SJCRH30 (cell line): ENCODE measurements at regions not wholly inside any gene's neighbourhood (a gene's known extent, or its start where the extent isn't known, plus 50 kb on each side); places are given as distances from the start of the nearest gene placed in this dataset.
A peak's percentile ranks its signal among the peaks of the same experiment; 100 is the strongest.

Source experiments
- DNase-seq, 2 experiments: peaks; one replicate each; pipeline ENCODE4 v3.0.0-alpha.2; 2015 to 2020
- H3K27ac ChIP-seq: fragments of 250-450 bp; sonication (Bioruptor Pico); 2 replicates; pipeline ENCODE4 v1.5.1; 2020; ENCODE audit warnings: mild to moderate bottlenecking, moderate library complexity
- H3K27me3 ChIP-seq: fragments of 250-450 bp; sonication (Bioruptor Pico); 2 replicates; pipeline ENCODE4 v1.5.1; 2020; ENCODE audit warnings: mild to moderate bottlenecking, moderate library complexity
- H3K36me3 ChIP-seq: fragments of 250-450 bp; sonication (Bioruptor Pico); 2 replicates; pipeline ENCODE4 v1.5.1; 2020; ENCODE audit warnings: mild to moderate bottlenecking, moderate library complexity
- H3K4me1 ChIP-seq: fragments of 250-450 bp; sonication (Bioruptor Pico); 2 replicates; pipeline ENCODE4 v1.5.1; 2020; ENCODE audit warnings: mild to moderate bottlenecking, moderate library complexity
- H3K4me3 ChIP-seq: fragments of 250-450 bp; sonication (Bioruptor Pico); 2 replicates; pipeline ENCODE4 v1.5.1; 2020; ENCODE audit warnings: mild to moderate bottlenecking, moderate library complexity
- H3K9me3 ChIP-seq: fragments of 250-450 bp; sonication (Bioruptor Pico); replicated peaks from 2 replicates; pipeline ENCODE4 v1.5.1; 2020; ENCODE audit warnings: mild to moderate bottlenecking, moderate library complexity

GRCh38 chr2:150147889-150148683 lies 339.4 kb downstream of the RND3 start:
- no peaks in the 10 kb centered on the region for H3K27me3 ChIP-seq
- DNase-seq = no peak
- no peak overlapping the region for H3K4me3 ChIP-seq

GRCh38 chr2:150146879-150147278 lies 340.6 kb downstream of the RND3 start:
- peaks cover 11% of the 10 kb centered on the region for H3K4me1 ChIP-seq
- no peak overlapping the region for H3K4me3 ChIP-seq
- no peak for DNase-seq
- H3K27me3 ChIP-seq = no peaks in the 10 kb centered on the region
- no peak overlapping the region for H3K27ac ChIP-seq
- H3K36me3 ChIP-seq = no peaks in the 10 kb centered on the region
- peaks cover 6% of the 10 kb centered on the region for H3K9me3 ChIP-seq

More at GRCh38 chr2:150147889-150148683, 339.4 kb downstream of the RND3 start:
- Histone ChIP-seq H3K27ac (no peak overlapping the region), H3K4me1 (peaks cover 6% of the 10 kb centered on the region), H3K36me3 (no peaks in the 10 kb centered on the region), H3K9me3 (peaks cover 6% of the 10 kb centered on the region)

- H3K36me3 ChIP-seq = no peaks in the 10 kb centered on the region
- H3K9me3 ChIP-seq = peaks cover 6% of the 10 kb centered on the region
- H3K27me3 ChIP-seq = no peaks in the 10 kb centered on the region
- H3K4me3 ChIP-seq = no peak overlapping the region
- peaks cover 14% of the 10 kb centered on the region for H3K4me1 ChIP-seq
- H3K27ac ChIP-seq = no peak overlapping the region
- no peak for DNase-seq
These were observed 342.2 kb downstream of the RND3 start for GRCh38 chr2:150145299-150145692.

GRCh38 chr2:150144546-150145298 lies 342.7 kb downstream of the RND3 start:
- Histone ChIP-seq H3K27me3 (no peaks in the 10 kb centered on the region), H3K9me3 (peaks cover 6% of the 10 kb centered on the region), H3K4me3 (no peak overlapping the region), H3K27ac (no peak overlapping the region), H3K4me1 (peaks cover 14% of the 10 kb centered on the region), H3K36me3 (no peaks in the 10 kb centered on the region)
- no peak for DNase-seq

- H3K27ac ChIP-seq = peak overlapping the region; percentile 81
- DNase-seq = peak; percentile 18 to 36
- no peaks in the 10 kb centered on the region for H3K27me3 ChIP-seq
- no peaks in the 10 kb centered on the region for H3K36me3 ChIP-seq
- no peak overlapping the region for H3K4me3 ChIP-seq
- H3K4me1 ChIP-seq = peaks cover 19% of the 10 kb centered on the region
- peaks cover 6% of the 10 kb centered on the region for H3K9me3 ChIP-seq
These were observed 344.4 kb downstream of the RND3 start for GRCh38 chr2:150143087-150143536.

GRCh38 chr2:150142561-150142960 lies 344.9 kb downstream of the RND3 start:
- peak overlapping the region; percentile 81 for H3K27ac ChIP-seq

GRCh38 chr2:150141226-150142001 lies 346.1 kb downstream of the RND3 start:
- no peak for DNase-seq
- no peak overlapping the region for H3K4me3 ChIP-seq
- H3K4me1 ChIP-seq = peaks cover 19% of the 10 kb centered on the region
- no peaks in the 10 kb centered on the region for H3K36me3 ChIP-seq
- H3K27ac ChIP-seq = peak overlapping the region; percentile 81
- no peaks in the 10 kb centered on the region; the same call in 1 of the 2 replicates for H3K9me3 ChIP-seq
- no peaks in the 10 kb centered on the region for H3K27me3 ChIP-seq

More at GRCh38 chr2:150142561-150142960, 344.9 kb downstream of the RND3 start:
- Histone ChIP-seq H3K4me1 (peaks cover 19% of the 10 kb centered on the region), H3K9me3 (peaks cover 6% of the 10 kb centered on the region), H3K27me3 (no peaks in the 10 kb centered on the region), H3K4me3 (no peak overlapping the region), H3K36me3 (no peaks in the 10 kb centered on the region)
- no peak for DNase-seq

GRCh38 chr2:150140777-150141176 lies 346.7 kb downstream of the RND3 start:
- Histone ChIP-seq H3K9me3 (no peaks in the 10 kb centered on the region), H3K27ac (0 out of 2 replicates have a peak overlapping the region, but pooled peaks have one; percentile 81), H3K27me3 (no peaks in the 10 kb centered on the region), H3K4me3 (no peak overlapping the region), H3K4me1 (peaks cover 19% of the 10 kb centered on the region), H3K36me3 (no peaks in the 10 kb centered on the region)
- DNase-seq = no peak

GRCh38 chr2:150138587-150138986 lies 348.9 kb downstream of the RND3 start:
- DNase-seq = peak; percentile 6 to 32

GRCh38 chr2:150137338-150138069 lies 350.0 kb downstream of the RND3 start:
- Histone ChIP-seq H3K9me3 (no peaks in the 10 kb centered on the region), H3K27me3 (no peaks in the 10 kb centered on the region), H3K4me3 (no peak overlapping the region), H3K36me3 (no peaks in the 10 kb centered on the region), H3K27ac (no peak overlapping the region), H3K4me1 (peaks cover 20% of the 10 kb centered on the region)
- no peak for DNase-seq

More at GRCh38 chr2:150138587-150138986, 348.9 kb downstream of the RND3 start:
- Histone ChIP-seq H3K36me3 (no peaks in the 10 kb centered on the region), H3K27ac (no peak overlapping the region), H3K9me3 (no peaks in the 10 kb centered on the region), H3K4me1 (peaks cover 25% of the 10 kb centered on the region), H3K4me3 (no peak overlapping the region), H3K27me3 (no peaks in the 10 kb centered on the region)

GRCh38 chr2:150136893-150137292 lies 350.6 kb downstream of the RND3 start:
- Histone ChIP-seq H3K27me3 (no peaks in the 10 kb centered on the region), H3K36me3 (no peaks in the 10 kb centered on the region), H3K9me3 (no peaks in the 10 kb centered on the region), H3K27ac (no peak overlapping the region), H3K4me1 (peaks cover 20% of the 10 kb centered on the region), H3K4me3 (no peak overlapping the region)
- DNase-seq = no peak

GRCh38 chr2:150136401-150136800 lies 351.1 kb downstream of the RND3 start:
- Histone ChIP-seq H3K4me1 (peaks cover 20% of the 10 kb centered on the region), H3K27me3 (no peaks in the 10 kb centered on the region), H3K9me3 (no peaks in the 10 kb centered on the region), H3K27ac (no peak overlapping the region), H3K36me3 (no peaks in the 10 kb centered on the region), H3K4me3 (no peak overlapping the region)
- DNase-seq = no peak

- peaks cover 16% of the 10 kb centered on the region for H3K4me1 ChIP-seq
- no peak overlapping the region for H3K4me3 ChIP-seq
- H3K36me3 ChIP-seq = no peaks in the 10 kb centered on the region
- H3K9me3 ChIP-seq = no peaks in the 10 kb centered on the region
- H3K27ac ChIP-seq = no peak overlapping the region
- H3K27me3 ChIP-seq = no peaks in the 10 kb centered on the region
- DNase-seq = no peak
These were observed 352.1 kb downstream of the RND3 start for GRCh38 chr2:150135223-150135883.
